NB4 (cell line): ENCODE measurements at regions not wholly inside any gene's neighbourhood (a gene's known extent, or its start where the extent isn't known, plus 50 kb on each side); places are given as distances from the start of the nearest gene placed in this dataset.

Experiments
- CTCF ChIP-seq: IDR thresholded peaks from one replicate; pipeline ENCODE4 v1.5.1; 2012; ENCODE audit warnings: low read depth, low read length
- MAX ChIP-seq: IDR thresholded peaks from 2 replicates; pipeline ENCODE4 v1.6.1; 2011; ENCODE audit warnings: low read depth, low read length
- MYC ChIP-seq: IDR thresholded peaks from 2 replicates; pipeline ENCODE4 v1.6.1; 2011; ENCODE audit warnings: low read depth, low read length
- POLR2A ChIP-seq: IDR thresholded peaks from 2 replicates; pipeline ENCODE4 v1.6.1; 2011; ENCODE audit warnings: mild to moderate bottlenecking; ENCODE audit not compliant: insufficient read length; ENCODE audit errors: extremely low read depth

- TF ChIP-seq CTCF (no peak), MAX (no peak), MYC (no peak), POLR2A (no peak)
Observed at GRCh38 chr2:67572721-67573435, 175.7 kb downstream of the ETAA1 start.
